K562 (cell line): ENCODE measurements at regions not wholly inside any gene's neighbourhood (a gene's known extent, or its start where the extent isn't known, plus 50 kb on each side); places are given as distances from the start of the nearest gene placed in this dataset.

ENCODE experiments used
- HIVEP1 ChIP-seq: fragments of 250-450 bp; sonication (Bioruptor Pico); IDR thresholded peaks from 2 replicates; pipeline ENCODE4 v1.4.0; 2020; ENCODE audit warnings: mild to moderate bottlenecking
- MXI1 ChIP-seq: IDR thresholded peaks from 2 replicates; pipeline ENCODE4 v1.6.1; 2011; ENCODE audit warnings: low read depth, mild to moderate bottlenecking, improper control_type of control experiment, low read length
- SREBF2 ChIP-seq: sonication (generic); formaldehyde crosslinking; IDR thresholded peaks from 2 replicates; pipeline ENCODE4 v1.4.0; 2020; ENCODE audit warnings: mild to moderate bottlenecking, missing genetic modification reagents
- ZFP1 ChIP-seq: fragments of 450-650 bp; formaldehyde crosslinking; IDR thresholded peaks from 2 replicates; pipeline ENCODE4 v1.4.0; 2020; ENCODE audit warnings: mild to moderate bottlenecking, mixed read lengths

DNA sequence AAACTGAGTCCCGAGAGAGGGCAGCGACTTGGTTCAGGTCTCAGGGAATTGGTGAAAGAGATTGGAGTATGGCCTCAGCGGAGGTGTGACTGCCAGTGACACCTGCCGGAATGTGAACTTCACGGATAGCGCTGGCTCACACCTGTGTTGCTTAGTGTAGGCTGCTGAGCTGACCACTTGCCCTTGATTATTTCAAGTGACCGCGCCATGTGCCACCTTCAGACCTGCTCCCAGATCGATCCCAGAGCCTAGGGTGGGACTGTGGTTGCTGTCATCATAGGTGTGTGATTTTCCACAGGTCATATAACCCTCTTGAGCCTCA is 134.8 kb downstream of the GLI2 start:
- TF ChIP-seq HIVEP1 (CRISPR knock-in tag) (no peak), ZFP1 (CRISPR knock-in tag) (no peak), SREBF2 (no peak), MXI1 (no peak)
